Transverse colon (tissue), 4 donors: ENCODE measurements at regions not wholly inside any gene's neighbourhood (a gene's known extent, or its start where the extent isn't known, plus 50 kb on each side); places are given as distances from the start of the nearest gene placed in this dataset.

ENCODE experiments used
- DNase-seq: peaks from one replicate; pipeline ENCODE4 v3.0.0-alpha.2; 2019
- H3K27ac ChIP-seq, 4 donors: fragments of 200-600 bp; sonication (generic); 2 replicates each; pipeline ENCODE4 v1.5.1; 2016 to 2018; ENCODE audit warnings: inconsistent platforms in 4 of 4
- H3K27me3 ChIP-seq: fragments of 200-600 bp; sonication (generic); 2 replicates; pipeline ENCODE4 v1.5.1; 2017; ENCODE audit warnings: inconsistent platforms
- H3K36me3 ChIP-seq, 4 donors: fragments of 200-600 bp; sonication (generic); 2 replicates each; pipeline ENCODE4 v1.5.1; 2017 to 2019; ENCODE audit warnings: inconsistent platforms in 4 of 4
- H3K4me1 ChIP-seq, 4 donors: fragments of 200-600 bp; sonication (generic); 2 replicates each; pipeline ENCODE4 v1.5.1; 2017 to 2020; ENCODE audit warnings: inconsistent platforms in 4 of 4
- H3K4me3 ChIP-seq, 4 donors: fragments of 200-600 bp; sonication (generic); 1 replicate in 1 of 4; 2 replicates in 3 of 4; pipeline versions ENCODE4 v1.5.1 to v1.6.1; 2017 to 2019; ENCODE audit warnings: inconsistent platforms in 4 of 4
- H3K9me3 ChIP-seq, 2 donors: fragments of 200-600 bp; sonication (generic); 2 replicates each; pipeline ENCODE4 v1.5.1; 2017 to 2019; ENCODE audit warnings: inconsistent platforms in 2 of 2
- CTCF ChIP-seq, 5 experiments: fragments of 200-600 bp in 3 of 5; fragments of 450-650 bp in 2 of 5; sonication (generic) in 3 of 5; IDR thresholded peaks; 1 replicate in 2 of 5; 2 replicates in 3 of 5; pipeline ENCODE4 v1.5.1; 2016 to 2017; ENCODE audit warnings: antibody characterized with exemption in 5 of 5, inconsistent platforms in 3 of 5, mild to moderate bottlenecking in 2 of 5, moderate library complexity in 1 of 5
- EP300 ChIP-seq: sonication (generic); formaldehyde crosslinking; IDR thresholded peaks from one replicate; pipeline ENCODE4 v1.6.1; 2017; ENCODE audit warnings: antibody characterized with exemption, low read depth
- POLR2A ChIP-seq: fragments of 450-650 bp; IDR thresholded peaks from one replicate; pipeline ENCODE4 v1.6.1; 2016; ENCODE audit warnings: antibody characterized with exemption, mild to moderate bottlenecking, moderate library complexity
- POLR2AphosphoS5 ChIP-seq, 3 donors: sonication (generic); formaldehyde crosslinking; IDR thresholded peaks; one replicate each; pipeline ENCODE4 v1.6.1; 2016; ENCODE audit warnings: antibody characterized with exemption in 3 of 3
- WGBS, 2 donors: methylation state at CpG; one replicate each; pipeline ENCODE4 v1.1.5; 2018; ENCODE audit warnings: low coverage in 1 of 2; 5-methylcytosine and 5-hydroxymethylcytosine counted together
- in situ Hi-C, 4 donors: fragments of 200-750 bp; cut with MboI; loops; one replicate each; pipeline versions ENCODE4 v1.15.0 to v1.15.1; 2017; ENCODE audit warnings: low sequenced_read_pairs in 3 of 4, low pct_ligation_motif_present in 1 of 4, low pct_unique_long_range_greater_than_20kb in 1 of 4
- intact Hi-C: fragments of 100-400 bp; cut with DNase I; formaldehyde crosslinking; loops from one replicate; pipeline ENCODE4 v1.15.1; 2023; ENCODE audit warnings: low total_unique reads

- intact Hi-C loops: no loop called here
- TF ChIP-seq EP300 (no peak), CTCF (IDR thresholded peaks at IDR 0.05) (no peak), POLR2AphosphoS5 (IDR thresholded peaks at IDR 0.05) (no peak), POLR2A (no peak)
- Histone ChIP-seq H3K4me1 (no peaks in the 10 kb centered on the region), H3K9me3 (no peaks in the 10 kb centered on the region), H3K4me3 (no peak overlapping the region), H3K27ac (no peak overlapping the region), H3K36me3 (no peaks in the 10 kb centered on the region), H3K27me3 (no peaks in the 10 kb centered on the region)
- no peak for DNase-seq
- in situ Hi-C loops: no loop called here
- 85 to 92% methylated on average over 1 to 6 of the region's 6 CpGs for WGBS, 2 donors
These were observed 829.1 kb upstream of the AGA start for GRCh38 chr4:178271386-178271785.

- Histone ChIP-seq H3K4me1 (no peaks in the 10 kb centered on the region), H3K36me3 (no peaks in the 10 kb centered on the region), H3K27me3 (no peaks in the 10 kb centered on the region), H3K27ac (no peak overlapping the region), H3K9me3 (no peaks in the 10 kb centered on the region), H3K4me3 (no peak overlapping the region)
- TF ChIP-seq CTCF (IDR thresholded peaks at IDR 0.05): no peak
- no peak for TF ChIP-seq EP300
- TF ChIP-seq POLR2AphosphoS5 (IDR thresholded peaks at IDR 0.05): no peak
- in situ Hi-C loops: no loop called here
- no peak for DNase-seq
- WGBS, 2 donors: 72 to 85% methylated on average over 2 of the region's 2 CpGs
- intact Hi-C loops: no loop called here
These were observed 830.9 kb upstream of the AGA start for GRCh38 chr4:178273168-178273567.

GRCh38 chr4:178275671-178276360 is 833.6 kb upstream of the AGA start:
- DNase-seq: no peak
- intact Hi-C loops (no loop called here), in situ Hi-C loops (no loop called here)
- H3K27me3 ChIP-seq: no peaks in the 10 kb centered on the region
- TF ChIP-seq POLR2A: no peak
- no peak for TF ChIP-seq POLR2AphosphoS5 (IDR thresholded peaks at IDR 0.05)
- no peak for TF ChIP-seq CTCF (IDR thresholded peaks at IDR 0.05)
- TF ChIP-seq EP300: no peak
- no peak overlapping the region for H3K27ac ChIP-seq
- H3K4me3 ChIP-seq: no peak overlapping the region
- H3K9me3 ChIP-seq: no peaks in the 10 kb centered on the region
- H3K36me3 ChIP-seq: no peaks in the 10 kb centered on the region
- H3K4me1 ChIP-seq: no peaks in the 10 kb centered on the region
- WGBS, 2 donors: 69 to 75% methylated on average over 3 to 5 of the region's 5 CpGs

GRCh38 chr4:178280362-178280761 is 838.1 kb upstream of the AGA start:
- in situ Hi-C loops (no loop called here), intact Hi-C loops (no loop called here)
- H3K9me3 ChIP-seq: no peaks in the 10 kb centered on the region
- H3K4me3 ChIP-seq: no peak overlapping the region
- DNase-seq: no peak
- H3K27ac ChIP-seq: no peak overlapping the region
- no peaks in the 10 kb centered on the region for H3K36me3 ChIP-seq
- TF ChIP-seq POLR2A: no peak
- TF ChIP-seq CTCF (IDR thresholded peaks at IDR 0.05): no peak
- no peak for TF ChIP-seq POLR2AphosphoS5 (IDR thresholded peaks at IDR 0.05)
- no peak for TF ChIP-seq EP300
- no peaks in the 10 kb centered on the region for H3K4me1 ChIP-seq
- H3K27me3 ChIP-seq: no peaks in the 10 kb centered on the region
- 61 to 65% methylated on average over 4 of the region's 4 CpGs for WGBS, 2 donors
